ENCODE measurements at regions not wholly inside any gene's neighbourhood (a gene's known extent, or its start where the extent isn't known, plus 50 kb on each side); places are given as distances from the start of the nearest gene placed in this dataset.

- H3K36me3 ChIP-seq, result no peaks in the 10 kb centered on the region
- TF ChIP-seq POLR2A (IDR thresholded peaks at IDR 0.05) (no peak), CTCF (IDR thresholded peaks at IDR 0.05) (no peak)
- H3K27me3 ChIP-seq, result no peaks in the 10 kb centered on the region
- DNase-seq, result no peak
- H3K4me1 ChIP-seq, result no peaks in the 10 kb centered on the region
- H3K27ac ChIP-seq, result no peak overlapping the region
- no peaks in the 10 kb centered on the region for H3K9me3 ChIP-seq
- no peak overlapping the region for H3K4me3 ChIP-seq
These were observed 156.3 kb downstream of the FNDC1 start for GRCh38 chr6:159325476-159325875.

GRCh38 chr6:159324596-159324995, 155.4 kb downstream of the FNDC1 start:
- H3K4me1 ChIP-seq, result no peaks in the 10 kb centered on the region
- no peak for DNase-seq
- no peak overlapping the region for H3K4me3 ChIP-seq
- no peak overlapping the region for H3K27ac ChIP-seq
- no peaks in the 10 kb centered on the region for H3K27me3 ChIP-seq
- H3K9me3 ChIP-seq, result no peaks in the 10 kb centered on the region
- H3K36me3 ChIP-seq, result no peaks in the 10 kb centered on the region
- TF ChIP-seq POLR2A (IDR thresholded peaks at IDR 0.05), result no peak
- TF ChIP-seq CTCF (IDR thresholded peaks at IDR 0.05), result no peak

Small RNAs in the stretch of these regions (small RNA-seq; reads per million reads assigned to genes)
- gene AL078604.3, result 0 reads per million in 2 donors
